GM18858 (cell line): ENCODE measurements at regions not wholly inside any gene's neighbourhood (a gene's known extent, or its start where the extent isn't known, plus 50 kb on each side); places are given as distances from the start of the nearest gene placed in this dataset.
"Not testable (repeated sequence)": the region's sequence is repeated elsewhere in the genome, so short reads cannot be mapped to it uniquely, and the experiment has no call there.

Experiments
- ATAC-seq: cut with Tn5 transposase; IDR thresholded peaks from one replicate; pipeline ENCODE4 v1.9.1; 2021; ENCODE audit not compliant: unreplicated experiment

- no peak for ATAC-seq
Measured at GRCh38 chr3:110958313-110959147, 113.1 kb upstream of the NECTIN3 start.

DNA sequence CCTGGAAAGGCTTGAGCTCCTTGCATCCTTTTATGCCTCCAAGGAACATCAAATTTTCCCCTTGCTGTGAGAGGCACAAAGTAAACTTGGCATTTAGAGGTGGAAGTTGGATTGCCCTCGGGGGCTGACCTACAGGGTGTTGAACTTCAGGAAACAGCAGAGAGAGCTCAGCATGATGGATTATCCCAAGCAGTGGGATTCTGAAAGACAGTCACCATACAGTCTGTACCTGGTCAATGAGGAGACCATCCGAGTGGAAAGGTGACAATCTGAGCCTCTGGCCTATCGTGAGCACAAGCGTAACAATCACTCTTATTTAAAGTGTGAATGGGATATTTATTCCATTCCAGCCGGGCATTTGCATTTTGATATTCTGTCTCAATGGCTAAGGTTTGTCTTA lies 105.6 kb upstream of the NECTIN3 start:
- ATAC-seq, result no peak

- no peak for ATAC-seq
Measured at GRCh38 chr3:110966966-110967663, 104.5 kb upstream of the NECTIN3 start.

DNA sequence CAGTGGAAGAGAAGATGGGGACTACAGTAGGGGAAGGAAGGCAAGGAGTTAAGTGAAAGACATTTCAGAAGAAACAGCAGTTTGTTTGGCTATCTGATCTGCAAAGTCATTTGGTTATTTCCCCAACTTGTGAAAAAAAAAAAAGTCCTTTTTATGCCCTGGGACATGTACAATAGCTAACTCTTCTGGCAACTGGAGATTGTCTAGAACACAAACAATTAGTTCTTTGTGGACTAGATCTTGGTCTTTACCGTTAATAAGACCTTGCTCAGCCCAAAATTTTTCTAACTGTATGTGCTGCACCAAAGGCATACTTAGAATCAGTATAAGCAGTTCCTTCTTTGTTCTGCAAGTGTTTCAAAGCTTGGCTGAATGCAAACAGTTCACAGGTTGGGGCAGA lies 103.5 kb upstream of the NECTIN3 start:
- no peak for ATAC-seq

DNA sequence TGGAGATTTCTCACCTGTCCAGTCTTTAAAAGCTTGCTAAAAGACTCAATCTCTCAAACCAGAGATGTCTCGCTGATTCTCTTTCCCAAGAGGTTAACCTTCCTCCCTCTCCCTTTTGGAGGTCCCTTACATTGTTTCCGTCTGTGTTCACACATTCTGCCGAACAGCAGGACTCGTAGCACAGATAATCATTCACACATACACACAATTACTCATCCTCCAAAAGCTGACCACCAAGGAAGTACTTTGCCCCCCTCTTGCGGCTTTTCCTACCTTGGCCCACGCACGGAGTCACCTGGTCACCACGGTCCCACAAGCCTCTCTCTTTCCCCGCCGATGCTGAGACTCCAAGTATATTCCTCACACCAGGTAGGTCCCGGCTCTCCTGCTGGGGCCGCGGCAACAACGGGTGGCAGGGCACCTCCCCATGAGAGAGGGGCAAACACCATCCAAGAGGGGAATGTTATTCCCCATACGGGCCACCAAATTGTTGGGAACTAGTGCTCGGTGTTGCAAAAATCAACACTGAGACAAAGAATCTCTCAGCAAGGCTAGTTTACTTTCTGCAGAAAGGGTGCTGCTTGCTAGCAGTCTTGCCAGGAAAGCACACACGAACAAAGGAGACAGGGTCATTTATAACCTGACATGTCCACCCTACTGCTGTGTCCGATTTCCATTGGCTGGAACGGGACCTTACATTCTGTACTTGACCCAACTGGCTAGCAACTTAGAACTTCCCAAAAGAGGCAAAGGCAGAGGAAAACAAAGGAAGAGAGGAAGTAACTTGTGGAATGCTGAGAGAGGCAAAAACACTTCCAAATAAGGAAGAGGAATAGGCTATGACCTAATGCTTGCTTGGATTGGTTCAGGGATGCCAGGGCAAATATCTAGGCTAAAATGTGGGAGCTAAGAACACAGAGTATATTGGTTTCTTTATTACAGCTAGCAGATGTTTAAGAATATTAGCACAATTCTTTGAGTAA lies 102.1 kb upstream of the NECTIN3 start:
- ATAC-seq, result no peak

DNA sequence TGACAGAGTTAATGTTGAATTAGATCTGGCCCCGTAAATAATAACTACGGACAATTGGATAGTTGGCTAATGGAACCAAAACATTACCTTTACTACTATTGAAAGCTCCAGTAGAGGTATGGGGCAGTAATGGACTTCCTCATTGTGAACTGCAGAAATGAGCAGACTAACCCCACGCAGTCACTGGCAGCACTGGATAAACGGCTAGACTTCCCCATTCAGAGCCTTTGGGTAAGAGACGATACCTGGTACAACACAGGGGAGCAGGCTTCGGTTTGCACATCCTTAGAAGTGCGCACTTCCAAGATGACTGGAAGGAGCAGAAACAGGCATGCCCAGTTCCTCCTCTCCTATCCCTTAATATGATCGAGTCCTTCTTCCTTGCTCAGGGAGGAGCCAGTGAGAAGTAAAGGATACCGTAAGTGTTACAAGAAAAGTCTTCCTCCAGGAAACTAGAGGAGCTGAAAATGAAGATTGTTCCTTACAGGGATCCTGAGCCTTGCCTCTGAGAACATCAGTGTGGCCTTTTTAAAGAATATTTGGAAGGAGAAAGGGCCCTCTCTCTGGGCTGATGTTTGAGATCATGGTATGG lies 100.5 kb upstream of the NECTIN3 start:
- no peak for ATAC-seq

GRCh38 chr3:110973263-110973895 lies 98.2 kb upstream of the NECTIN3 start:
- no peak for ATAC-seq

DNA sequence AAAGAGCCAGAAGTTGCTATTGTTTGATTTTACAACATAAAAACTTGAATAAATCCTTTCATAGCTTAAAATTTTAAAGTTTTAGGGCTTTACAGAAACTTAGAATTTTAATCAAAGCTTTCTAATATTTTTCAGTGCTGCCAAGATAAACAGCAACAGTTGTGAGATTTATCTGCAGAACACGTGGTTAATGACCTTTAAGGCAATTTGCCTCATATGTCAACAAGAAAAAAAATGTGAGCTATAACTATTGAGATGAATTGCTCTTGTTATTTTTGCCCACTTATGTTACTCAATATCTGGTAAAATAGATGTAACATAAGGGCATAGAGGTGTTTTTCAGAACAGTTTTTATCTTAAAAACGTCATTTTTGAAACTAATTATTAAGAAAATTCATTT lies 96.7 kb upstream of the NECTIN3 start:
- no peak for ATAC-seq

GRCh38 chr3:110984456-110985250 lies 87.0 kb upstream of the NECTIN3 start:
- ATAC-seq, result no peak

GRCh38 chr3:110989446-110989845 lies 82.2 kb upstream of the NECTIN3 start:
- no peak for ATAC-seq

- no peak for ATAC-seq
Measured at GRCh38 chr3:110995461-110996231, 76.0 kb upstream of the NECTIN3 start.

GRCh38 chr3:110998766-110999165 lies 72.8 kb upstream of the NECTIN3 start:
- ATAC-seq, result not testable (repeated sequence)

DNA sequence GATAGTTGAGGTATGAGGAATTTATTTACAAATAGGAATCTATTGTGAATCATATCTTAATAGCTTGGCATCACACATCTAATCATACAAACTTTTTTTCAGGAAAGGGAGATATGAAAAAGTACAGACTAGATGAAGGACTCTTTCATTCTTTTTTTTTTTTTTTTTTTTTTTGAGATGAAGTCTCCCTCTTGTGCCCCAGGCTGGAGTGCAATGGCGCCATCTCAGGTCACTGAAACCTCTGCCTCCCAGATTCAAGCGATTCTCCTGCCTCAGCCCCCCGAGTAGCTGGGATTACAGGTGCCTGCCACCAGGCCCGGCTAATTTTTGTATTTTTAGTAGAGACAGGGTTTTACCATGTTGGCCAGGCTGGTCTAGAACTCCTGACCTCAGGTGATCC lies 65.1 kb upstream of the NECTIN3 start:
- ATAC-seq, result not testable (repeated sequence)

DNA sequence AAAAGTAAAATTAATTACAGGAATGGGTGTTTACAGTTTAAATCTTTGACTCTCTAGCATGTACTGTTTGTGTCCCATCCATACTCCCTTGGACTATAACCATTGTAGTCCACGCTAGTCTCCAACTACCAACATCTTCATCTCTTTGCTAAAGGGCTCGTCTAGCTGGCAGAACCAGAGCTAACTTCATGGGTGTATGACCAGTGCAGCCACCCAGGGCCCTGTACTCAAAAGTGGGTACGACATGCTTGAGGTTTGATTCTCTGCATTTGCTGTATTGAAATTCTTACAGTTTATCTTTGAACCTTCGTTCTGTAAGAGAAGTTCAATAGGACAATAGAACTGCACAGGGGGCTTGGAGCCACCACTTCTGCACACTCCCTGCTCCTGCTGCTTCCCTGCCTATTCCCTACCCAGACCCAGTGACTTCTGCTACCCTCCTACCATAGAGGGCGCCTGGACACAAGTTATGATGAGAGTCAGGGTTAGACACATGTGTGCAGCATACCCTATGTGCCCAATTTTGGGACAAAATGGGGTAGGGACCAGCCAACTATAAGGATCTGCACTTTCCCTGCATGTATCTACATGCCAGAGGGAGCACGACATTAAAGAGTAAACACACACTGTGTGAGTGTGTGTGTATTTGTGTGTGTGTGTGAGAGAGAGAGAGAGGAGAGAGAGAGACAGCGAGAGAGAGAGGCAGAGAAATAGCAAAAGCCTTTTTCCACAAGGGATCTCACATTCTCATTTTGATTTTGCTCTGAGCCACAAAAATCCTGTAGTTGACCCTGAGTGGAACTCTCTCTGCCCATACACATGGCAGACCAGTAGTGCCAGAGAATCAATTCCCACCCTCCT lies 59.0 kb upstream of the NECTIN3 start:
- no peak for ATAC-seq
